Suprapubic skin (tissue), 4 donors: ENCODE measurements at regions not wholly inside any gene's neighbourhood (a gene's known extent, or its start where the extent isn't known, plus 50 kb on each side); places are given as distances from the start of the nearest gene placed in this dataset.

ENCODE experiments used
- CTCF ChIP-seq, 2 donors: fragments of 200-600 bp in 1 of 2; fragments of 450-650 bp in 1 of 2; sonication (generic) in 1 of 2; IDR thresholded peaks; one replicate each; pipeline ENCODE4 v1.5.1; 2016 to 2019; ENCODE audit warnings: antibody characterized with exemption in 2 of 2, mild to moderate bottlenecking in 1 of 2, moderate library complexity in 1 of 2
- EP300 ChIP-seq: sonication (generic); formaldehyde crosslinking; IDR thresholded peaks from one replicate; pipeline ENCODE4 v1.6.1; 2017; ENCODE audit warnings: antibody characterized with exemption
- POLR2A ChIP-seq, 2 donors: fragments of 450-650 bp; IDR thresholded peaks; one replicate each; pipeline ENCODE4 v1.6.1; 2017; ENCODE audit warnings: antibody characterized with exemption in 2 of 2, mild to moderate bottlenecking in 2 of 2, moderate library complexity in 2 of 2
- POLR2AphosphoS5 ChIP-seq, 3 donors: sonication (generic); formaldehyde crosslinking; IDR thresholded peaks; one replicate each; pipeline ENCODE4 v1.6.1; 2017; ENCODE audit warnings: antibody characterized with exemption in 3 of 3

DNA sequence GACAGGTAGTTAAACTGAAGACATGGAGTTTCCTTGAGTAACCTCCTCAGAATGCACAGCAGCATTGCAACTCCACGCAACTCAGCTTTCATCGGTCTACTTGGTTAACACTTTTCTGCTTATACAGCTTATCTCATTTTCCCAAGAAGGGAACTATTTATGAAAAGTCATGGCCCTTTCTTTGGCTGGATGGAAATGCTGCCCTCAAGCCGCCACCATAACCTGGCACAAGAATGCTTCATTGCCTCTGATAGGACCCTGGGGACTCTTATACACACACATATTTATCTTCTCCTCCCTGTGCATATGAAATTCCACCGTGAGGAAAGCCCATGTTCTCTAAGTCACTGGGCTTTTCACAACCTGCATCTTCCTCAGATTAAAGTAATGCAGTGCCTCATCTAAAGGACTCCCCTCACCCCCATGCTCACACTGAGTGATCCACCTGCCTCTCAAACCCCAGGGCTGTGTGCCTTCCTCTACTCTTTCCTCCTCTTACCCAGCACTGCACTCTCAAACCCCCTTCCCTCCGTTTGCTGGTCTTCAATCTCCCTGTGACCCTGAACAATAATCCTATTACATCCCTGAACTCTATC lies 192.0 kb upstream of the HNRNPA3 start:
- TF ChIP-seq CTCF (IDR thresholded peaks at IDR 0.05) (no peak), EP300 (no peak), POLR2AphosphoS5 (IDR thresholded peaks at IDR 0.05) (no peak), POLR2A (IDR thresholded peaks at IDR 0.05) (no peak)
